GM21528 (cell line): ENCODE measurements at regions not wholly inside any gene's neighbourhood (a gene's known extent, or its start where the extent isn't known, plus 50 kb on each side); places are given as distances from the start of the nearest gene placed in this dataset.

Experiments
- ATAC-seq: cut with Tn5 transposase; IDR thresholded peaks from one replicate; pipeline ENCODE4 v1.9.1; 2021; ENCODE audit warnings: mild to moderate bottlenecking, moderate library complexity; ENCODE audit not compliant: unreplicated experiment, low FRiP score

DNA sequence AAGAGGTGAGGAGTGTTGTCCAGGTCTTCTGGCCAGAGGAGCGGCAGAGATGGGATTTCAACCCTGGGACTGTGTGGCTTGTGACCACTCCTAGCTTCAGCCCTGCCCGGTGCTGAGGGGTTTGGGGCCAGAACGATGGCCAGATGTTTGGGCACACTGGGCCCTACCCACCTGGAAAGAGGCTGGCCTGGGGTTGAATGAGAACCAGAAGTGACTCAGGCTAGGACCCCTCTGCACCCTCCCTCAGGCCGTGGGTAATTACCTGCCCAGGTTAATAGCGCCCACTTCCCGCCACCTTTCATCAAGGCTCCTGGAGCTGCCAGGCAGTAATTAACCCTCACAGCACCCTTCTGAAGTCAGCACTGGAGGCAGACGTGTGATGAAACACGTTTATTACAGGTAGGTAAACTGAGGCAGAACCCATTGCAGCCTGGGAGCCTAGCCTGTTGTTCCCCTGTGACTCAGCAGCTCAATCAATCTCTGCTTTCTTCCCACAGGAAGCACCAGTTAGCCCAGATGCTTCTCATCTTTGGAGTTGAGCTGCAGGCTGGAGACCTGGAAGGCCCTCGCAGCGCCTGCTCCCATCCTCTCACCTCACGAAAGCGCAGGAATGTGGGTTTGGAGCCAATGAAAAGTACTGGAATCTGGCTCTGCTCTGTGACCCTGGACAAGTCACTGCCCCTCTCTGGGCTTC is 120.8 kb downstream of the CEBPB start:
- ATAC-seq: no peak

DNA sequence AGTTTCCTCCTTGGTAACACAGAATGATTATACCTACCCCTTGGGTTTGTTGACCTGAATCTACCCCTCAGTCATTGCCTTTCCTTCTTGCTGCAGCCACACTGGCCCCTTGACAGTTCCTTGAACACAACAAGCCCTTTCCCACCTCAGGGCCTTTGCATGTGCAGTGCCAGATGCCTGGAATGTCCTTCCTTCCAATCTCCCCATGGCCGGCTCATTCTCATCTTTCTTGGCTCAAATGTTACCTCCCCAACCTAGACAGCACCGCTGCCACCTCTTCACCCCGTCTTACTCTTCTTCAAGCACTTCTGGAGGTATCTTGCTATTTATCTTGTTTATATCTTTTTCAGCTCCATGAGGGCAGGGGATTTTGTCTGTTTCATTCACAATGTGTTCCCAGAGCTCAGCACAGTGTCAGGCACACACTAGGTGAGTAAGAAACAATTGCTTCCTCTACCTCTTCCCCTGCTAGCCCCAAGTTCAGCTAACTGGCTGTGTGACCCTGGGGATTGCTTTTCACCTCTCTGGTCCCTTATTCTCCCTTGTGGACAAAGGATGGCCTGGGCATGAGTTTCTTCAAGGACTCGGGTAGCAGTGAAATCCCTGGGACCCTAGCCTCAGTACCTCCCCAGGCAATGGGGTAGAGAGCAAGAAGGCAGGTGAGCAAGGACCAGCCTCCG is 121.5 kb downstream of the CEBPB start:
- no peak for ATAC-seq

DNA sequence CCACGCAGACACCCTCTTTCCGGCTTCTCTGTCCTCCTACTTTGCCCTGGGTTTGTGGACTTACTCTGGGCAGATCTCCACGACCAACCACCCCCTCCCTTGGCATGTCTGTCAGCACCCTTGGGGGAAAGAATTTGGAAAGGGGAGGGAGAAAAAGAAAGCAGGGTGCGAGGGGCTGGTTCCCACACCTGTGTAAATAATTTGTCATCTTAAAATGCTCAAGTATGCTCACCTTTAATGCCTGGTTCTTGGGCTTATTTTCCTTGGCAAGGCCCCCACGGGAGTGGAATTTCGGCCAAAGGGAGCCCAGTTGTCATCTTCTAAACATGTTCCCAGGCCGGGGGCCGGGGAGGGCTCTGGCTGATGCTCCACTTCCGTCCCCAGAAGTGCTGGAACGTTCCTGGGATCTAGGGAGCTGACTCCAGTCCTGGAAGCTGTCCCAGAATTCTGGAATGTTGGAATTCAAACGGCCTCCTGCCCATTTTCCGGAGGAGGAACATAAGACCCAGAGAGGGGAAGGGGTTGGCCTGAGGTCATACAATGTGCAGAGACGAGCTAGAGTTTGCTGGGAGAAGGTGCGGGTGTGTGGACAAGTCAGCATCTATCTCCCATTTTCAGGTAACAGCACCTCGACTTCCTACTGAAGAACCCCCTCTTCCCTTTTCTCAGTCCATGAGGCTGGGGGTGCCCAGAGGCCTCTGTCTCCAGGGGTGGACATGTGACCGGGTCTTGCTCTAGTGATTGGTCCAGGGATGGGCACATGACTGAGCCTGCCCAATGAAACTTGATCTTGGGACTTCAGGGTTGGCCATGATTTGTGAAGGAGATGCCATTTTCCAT is 122.3 kb downstream of the CEBPB start:
- no peak for ATAC-seq

DNA sequence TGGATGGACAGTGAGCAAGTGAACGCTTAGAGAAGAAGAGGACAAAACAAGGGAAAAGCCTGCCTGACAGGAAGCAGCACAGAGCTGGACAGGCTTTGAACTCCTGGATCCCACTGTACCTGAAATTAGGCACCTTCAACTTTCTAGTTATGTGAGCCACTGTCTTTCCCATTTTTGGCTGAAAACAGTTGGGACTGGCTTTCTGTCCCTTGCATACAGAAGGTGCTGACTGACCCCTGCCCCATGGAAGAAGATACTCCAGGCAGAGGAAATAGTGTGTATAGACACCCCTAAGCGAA is 122.8 kb downstream of the CEBPB start:
- no peak for ATAC-seq

DNA sequence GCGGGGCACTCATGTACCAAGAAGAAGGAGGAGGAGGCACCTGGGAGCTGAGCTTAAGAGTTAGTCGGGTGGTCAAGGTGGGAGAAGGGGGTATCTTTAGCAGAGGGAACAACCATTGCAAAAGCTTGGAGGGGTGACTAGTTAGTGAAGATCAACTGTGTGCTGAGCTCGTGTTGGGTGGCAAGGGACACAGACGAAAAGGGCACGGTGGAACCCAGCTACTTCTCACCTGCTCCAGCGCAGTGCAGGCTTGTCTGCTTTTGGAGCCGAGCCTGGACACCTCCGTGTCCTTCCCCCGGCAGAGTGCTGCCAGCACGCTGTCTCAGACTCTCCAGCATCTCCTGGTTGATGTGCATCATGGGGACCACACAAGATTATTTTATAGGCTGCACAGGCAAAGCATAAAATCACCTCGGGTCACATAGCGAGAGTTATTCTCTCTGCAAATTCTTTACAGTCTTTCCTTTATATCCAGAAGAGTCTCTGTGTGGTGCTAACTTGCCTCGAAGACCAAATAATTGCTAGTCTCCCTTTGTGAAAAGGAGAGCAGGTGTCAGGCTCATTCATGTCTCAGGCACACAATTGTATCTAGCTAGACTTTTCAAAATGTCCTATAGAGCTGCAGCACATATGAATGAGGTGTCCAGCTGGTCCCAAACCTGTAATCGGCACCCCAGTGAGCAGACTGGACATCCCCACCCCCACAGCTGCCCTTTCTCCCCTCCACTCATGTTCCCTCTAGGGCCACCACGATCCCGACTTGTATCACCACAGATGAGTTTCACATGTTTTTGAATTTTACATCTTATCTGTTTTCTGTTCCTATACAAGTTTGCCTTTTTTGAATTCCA is 123.4 kb downstream of the CEBPB start:
- no peak for ATAC-seq

DNA sequence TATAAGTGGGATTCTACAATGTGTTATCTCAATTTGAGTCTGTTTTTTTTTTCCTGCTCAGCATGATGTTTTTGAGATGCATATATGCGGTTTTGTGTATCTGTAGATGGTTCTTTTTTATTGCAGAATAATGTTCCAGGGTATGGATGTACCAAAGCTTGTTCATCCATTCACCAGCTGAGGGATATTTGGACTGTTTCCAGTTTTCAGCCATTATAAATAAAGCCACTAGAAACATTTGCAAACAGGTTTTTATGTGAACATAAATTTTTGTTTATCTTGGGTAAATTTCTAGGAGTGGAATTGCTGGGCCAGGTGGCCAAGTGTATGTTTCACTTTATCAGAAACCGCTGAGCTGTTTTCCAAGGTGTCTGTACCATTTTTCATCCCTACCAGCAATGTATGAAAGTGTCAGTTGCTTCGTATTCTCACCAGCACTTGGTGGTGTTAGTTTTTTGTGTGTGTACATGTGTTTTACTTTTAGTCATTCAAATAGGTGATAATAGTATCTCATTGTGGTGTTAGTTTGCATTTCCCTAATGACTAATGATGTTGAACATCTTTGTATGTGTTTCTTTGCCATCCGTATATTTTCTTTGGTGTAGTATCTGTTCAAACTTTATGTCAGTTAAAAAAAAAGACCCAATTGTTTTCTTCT is 124.2 kb downstream of the CEBPB start:
- no peak for ATAC-seq

DNA sequence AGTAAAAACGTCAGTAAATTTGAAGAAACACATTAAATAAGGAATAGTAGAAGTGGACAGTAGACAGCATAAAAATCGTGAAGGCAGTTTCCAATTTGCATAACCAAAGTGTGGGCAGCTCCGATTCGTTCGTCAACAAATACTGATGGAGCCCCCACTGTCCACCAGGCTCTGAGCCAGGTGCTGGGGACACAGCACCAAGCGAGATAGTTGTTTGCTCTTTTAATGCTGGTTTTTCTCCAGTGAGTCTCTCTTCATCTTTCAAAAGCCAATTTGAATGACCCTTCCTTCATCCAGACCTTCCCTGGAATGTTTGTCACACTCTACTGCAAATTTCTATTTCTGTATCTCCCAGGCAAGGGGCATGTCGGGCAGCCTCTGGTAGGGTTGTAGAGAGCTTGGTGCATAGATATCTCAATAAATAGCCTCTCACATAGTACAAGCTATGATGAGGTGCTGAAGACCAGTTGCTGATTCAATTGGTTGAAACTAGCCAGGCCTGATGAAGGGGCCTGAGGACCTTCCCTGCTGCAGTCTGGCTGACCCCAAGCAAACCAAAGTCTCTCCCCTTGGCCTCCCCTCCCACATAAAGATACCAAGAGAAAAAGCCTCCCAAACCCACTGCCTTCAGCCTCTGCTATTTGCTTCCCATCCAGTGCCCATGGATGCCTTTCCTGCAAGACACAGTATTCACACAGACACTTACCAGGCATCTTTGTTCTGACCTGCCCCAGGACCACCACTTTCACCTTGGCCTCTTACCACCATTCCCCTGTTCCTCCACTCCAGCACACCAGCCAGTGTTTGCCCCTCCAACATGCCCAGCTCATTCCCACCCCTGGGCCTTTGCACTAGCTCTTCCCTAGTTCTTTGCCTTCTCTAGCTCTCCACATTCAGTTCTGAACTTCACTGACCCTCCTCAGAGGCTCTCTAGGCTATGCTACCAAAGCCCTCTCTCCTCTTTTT is 125.2 kb downstream of the CEBPB start:
- ATAC-seq: no peak

DNA sequence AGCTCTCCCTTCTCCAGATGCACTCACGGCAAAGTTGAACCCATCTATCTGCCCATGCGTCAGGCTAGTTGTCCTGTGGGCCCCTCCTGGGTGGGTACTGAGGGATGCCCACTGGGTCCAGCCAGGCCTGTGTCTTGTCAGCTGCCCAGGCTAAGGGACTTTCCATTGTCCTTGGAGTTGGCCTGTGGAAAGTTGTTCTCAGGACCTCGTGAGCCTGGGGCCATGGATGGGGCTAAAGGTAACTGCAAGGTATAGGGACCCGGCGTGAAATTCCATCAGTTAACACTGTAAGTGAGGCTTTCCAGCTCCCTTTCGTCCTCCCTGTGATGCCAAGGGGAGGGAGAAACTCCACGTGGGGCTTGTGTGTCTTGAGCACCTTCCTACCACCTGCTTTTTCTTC is 126.5 kb downstream of the CEBPB start:
- no peak for ATAC-seq

DNA sequence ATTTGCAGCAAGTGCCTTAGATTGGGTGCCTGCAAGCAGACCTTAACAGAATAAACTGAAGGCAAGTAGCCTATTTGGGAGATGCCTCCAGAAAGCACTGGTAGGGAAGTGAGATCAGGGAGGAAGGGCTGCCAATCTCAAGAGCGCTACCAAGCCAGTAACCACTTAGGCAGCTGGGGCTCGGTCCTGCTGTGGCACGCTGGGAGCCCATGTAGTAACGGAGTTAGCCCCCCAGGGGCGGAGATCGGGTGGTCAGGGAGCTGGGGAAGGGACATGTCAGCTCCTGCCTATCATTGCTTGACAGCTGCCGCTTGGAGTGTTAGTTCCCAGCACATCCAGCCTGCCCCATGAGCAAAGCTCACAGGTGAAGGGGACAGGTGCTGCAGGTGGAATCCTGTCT is 127.0 kb downstream of the CEBPB start:
- ATAC-seq: no peak

DNA sequence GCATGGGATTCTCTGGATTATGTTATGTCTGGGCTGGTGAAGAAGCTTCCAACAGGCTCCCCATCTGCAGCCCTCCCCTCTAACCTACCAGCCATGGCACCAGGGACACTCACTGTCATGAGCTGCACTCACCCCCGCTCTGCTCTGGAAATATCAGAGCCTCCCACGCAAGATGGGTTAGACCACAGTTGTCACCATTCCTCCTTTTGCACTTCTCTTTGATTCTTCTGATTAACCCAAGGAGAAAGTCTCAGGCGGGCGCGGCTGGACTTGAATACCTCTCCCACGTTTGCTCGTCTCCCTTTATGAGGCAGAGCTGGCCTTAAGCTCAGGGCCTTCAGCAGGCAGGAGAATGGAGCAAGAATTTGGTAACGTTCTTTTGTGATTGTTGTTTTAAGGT is 128.1 kb downstream of the CEBPB start:
- ATAC-seq: no peak

DNA sequence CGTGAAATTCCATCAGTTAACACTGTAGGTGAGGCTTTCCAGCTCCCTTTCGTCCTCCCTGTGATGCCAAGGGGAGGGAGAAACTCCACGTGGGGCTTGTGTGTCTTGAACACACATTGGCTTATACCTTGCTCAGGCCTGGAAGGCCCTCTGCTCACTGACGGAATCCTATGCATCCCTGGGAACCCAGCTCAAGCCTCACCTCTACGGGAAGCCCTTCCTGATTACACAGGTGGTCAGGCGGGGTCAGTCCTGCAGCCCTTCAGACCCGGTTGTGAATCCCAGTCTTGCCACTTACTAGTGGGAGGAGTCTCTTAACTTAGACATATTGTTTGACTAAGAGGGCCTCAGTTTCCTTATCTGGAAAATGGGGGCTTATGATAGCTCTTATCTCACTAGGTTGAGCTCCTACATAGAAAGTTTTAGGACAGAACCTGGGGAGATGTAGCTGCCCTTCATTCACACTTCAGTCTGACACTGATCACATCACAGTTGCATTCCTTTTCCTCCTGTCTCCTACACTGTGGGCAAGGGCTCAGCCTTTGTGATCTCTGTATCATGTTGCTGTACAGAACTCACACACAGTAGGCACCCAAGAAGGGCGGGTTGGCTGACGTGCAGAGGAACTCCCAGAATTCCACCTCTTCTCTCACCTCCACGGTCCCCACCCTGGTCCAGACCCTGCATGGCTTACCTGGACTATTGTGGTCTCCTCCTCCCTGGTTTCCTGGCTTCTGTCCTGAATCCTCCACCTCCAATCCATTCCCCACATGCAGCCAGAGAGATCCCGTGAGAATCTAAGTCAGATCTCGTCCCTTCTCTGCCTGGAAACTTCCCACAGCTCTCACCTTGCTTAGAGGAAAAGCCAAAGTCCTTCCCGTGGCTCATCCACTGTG is 129.6 kb downstream of the CEBPB start:
- no peak for ATAC-seq

DNA sequence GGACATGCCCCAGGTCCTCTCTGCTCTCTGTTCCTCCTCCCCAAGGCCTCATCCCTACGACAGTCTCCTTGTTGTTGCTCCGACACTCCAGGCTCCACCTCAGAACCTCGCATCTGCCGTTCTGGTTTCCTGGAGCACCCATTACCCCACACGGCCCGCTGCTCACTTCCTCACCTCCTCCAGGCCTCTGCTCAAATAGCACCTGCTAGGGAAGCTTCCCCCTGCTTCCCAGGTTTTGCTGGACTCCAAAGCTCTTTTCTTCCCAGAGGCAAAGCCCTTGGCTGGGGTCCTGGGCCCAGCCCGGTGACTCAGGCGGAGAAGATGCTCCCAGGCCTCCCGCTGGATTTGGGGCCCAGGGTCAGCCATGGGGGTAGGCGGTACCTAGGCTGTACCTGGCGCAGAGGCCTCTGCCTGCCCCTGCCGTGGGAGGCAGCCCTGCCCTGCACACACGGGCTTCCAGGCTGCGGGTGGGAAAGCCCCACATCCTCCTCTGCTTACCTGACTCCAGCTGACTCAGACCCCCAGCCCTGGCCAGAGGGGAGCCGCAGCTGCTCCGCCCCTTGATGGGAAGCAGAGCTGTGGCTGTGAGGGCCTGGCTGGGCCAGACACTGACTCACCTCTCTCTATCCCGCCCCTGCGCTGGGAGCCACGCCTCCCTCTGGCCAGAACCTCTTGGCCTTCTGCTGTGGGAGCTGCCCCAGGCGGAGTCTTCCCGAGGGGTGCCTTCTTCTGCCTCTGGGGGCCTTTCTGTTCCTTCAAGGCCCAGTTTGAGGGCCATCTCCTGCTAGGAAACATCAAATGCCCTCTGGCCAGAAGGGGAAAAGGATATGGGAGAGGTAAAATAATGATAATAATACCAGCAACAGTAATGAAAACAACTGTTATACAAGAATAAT is 130.5 kb downstream of the CEBPB start:
- no peak for ATAC-seq

DNA sequence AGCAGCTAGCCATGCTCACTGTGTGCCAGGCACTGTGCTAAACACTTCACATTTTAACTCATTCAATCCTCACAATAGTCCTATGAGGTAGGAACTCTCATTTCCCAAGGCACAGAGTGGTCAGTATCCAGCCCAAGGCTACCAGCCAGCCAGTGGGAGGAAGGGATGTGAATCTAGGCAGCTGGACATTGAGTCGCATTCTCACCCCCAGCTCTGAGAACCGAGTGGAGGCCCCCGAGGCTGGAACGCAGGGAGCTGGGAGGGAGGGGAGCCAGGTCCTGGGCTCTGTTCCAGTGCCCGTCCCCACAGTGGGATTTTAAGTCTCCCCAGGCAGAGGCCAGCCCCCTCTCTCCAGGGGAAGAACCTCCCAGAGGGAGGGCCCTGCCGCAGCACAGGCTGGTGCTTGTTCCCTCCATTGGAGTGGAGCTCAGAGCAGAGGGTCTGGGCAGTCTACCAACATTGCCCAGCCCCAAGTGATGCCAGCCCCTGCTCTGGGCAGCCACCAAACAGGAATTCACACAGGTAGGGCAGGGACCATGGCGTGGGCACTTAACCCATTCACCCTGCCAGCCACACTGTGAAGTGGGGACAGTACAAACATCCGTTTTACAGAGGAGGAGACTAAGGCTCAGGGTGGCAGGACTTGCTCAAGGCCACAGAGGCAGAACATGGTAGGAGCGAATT is 131.3 kb downstream of the CEBPB start:
- ATAC-seq: no peak

DNA sequence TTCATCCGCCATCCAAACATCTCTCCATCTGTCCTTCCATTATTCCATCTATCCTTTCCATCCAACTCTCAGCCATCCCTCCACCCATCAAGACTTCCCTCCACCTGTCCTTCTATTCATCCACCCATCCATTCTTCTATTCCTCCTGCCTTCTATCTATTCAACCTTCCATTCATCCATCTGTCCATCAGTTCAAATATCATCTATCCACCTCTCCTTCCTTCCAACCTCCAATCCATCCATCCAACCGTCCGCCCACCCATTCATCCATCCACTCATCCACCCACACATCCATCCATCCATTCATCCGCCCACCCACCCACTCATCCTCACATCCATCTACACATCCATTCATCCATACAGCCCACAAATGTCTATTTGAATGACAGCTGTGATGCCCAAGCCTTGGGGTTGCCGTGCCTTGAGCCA is 132.1 kb downstream of the CEBPB start:
- ATAC-seq: no peak

DNA sequence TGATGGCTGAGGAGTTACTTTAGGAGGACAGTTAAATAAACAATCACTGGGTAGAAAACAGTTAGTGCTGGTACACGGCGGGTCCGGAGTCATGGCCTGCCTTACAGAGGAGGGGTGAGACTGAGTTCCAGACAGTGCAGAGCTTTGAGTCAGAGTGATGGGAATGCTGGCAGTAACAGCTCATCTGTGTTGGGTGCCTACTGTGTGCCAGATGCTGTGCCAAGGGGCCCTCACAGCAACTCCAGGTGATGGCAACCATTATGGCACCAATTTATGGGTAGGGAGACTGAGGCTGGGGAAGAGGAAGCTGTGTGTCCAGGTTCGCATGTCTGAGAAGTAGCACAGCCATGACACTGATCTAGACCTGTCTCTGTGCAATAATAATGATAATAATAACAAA is 132.6 kb downstream of the CEBPB start:
- no peak for ATAC-seq
